Esophagus muscularis mucosa (tissue), 4 donors: ENCODE measurements at regions not wholly inside any gene's neighbourhood (a gene's known extent, or its start where the extent isn't known, plus 50 kb on each side); places are given as distances from the start of the nearest gene placed in this dataset.

ENCODE experiments used
- DNase-seq: peaks from one replicate; pipeline ENCODE4 v3.0.0-alpha.2; 2017; ENCODE audit errors: extremely low spot score
- H3K27ac ChIP-seq, 4 donors: fragments of 200-600 bp; sonication (generic); replicated peaks in 1 of 4; 1 replicate in 3 of 4; 2 replicates in 1 of 4; pipeline ENCODE4 v1.5.1; 2016 to 2019; ENCODE audit warnings: mild to moderate bottlenecking in 1 of 4
- H3K27me3 ChIP-seq, 4 donors: fragments of 200-600 bp; sonication (generic); one replicate each; pipeline versions ENCODE4 v1.5.1 to v1.6.0; 2016 to 2019
- H3K36me3 ChIP-seq, 4 donors: fragments of 200-600 bp; sonication (generic); one replicate each; pipeline ENCODE4 v1.5.1; 2016 to 2019
- H3K4me1 ChIP-seq, 4 donors: fragments of 200-600 bp; sonication (generic); one replicate each; pipeline ENCODE4 v1.5.1; 2016 to 2019
- H3K4me3 ChIP-seq, 4 donors: fragments of 200-600 bp; sonication (generic); 1 replicate in 2 of 4; 2 replicates in 2 of 4; pipeline ENCODE4 v1.5.1; 2016 to 2019; ENCODE audit warnings: mild to moderate bottlenecking in 4 of 4, moderate library complexity in 1 of 4
- H3K9me3 ChIP-seq, 4 donors: fragments of 200-600 bp; sonication (generic); 1 replicate in 3 of 4; 2 replicates in 1 of 4; pipeline ENCODE4 v1.5.1; 2016 to 2019
- EP300 ChIP-seq: sonication (generic); formaldehyde crosslinking; IDR thresholded peaks from one replicate; pipeline ENCODE4 v1.6.1; 2017; ENCODE audit warnings: antibody characterized with exemption
- POLR2A ChIP-seq: fragments of 450-650 bp; IDR thresholded peaks from one replicate; pipeline ENCODE4 v1.6.1; 2017; ENCODE audit warnings: antibody characterized with exemption, moderate library complexity, mild to moderate bottlenecking, low read depth
- POLR2AphosphoS5 ChIP-seq, 2 donors: sonication (generic); formaldehyde crosslinking; IDR thresholded peaks; one replicate each; pipeline ENCODE4 v1.6.1; 2017; ENCODE audit warnings: antibody characterized with exemption in 2 of 2
- WGBS: methylation state at CpG from one replicate; pipeline ENCODE4 v1.1.5; 2018; 5-methylcytosine and 5-hydroxymethylcytosine counted together
- intact Hi-C: fragments of 100-400 bp; cut with DNase I; formaldehyde crosslinking; loops from one replicate; pipeline ENCODE4 v1.15.1; 2023
- TF ChIP-seq, protein P1 (sequence below), 3 experiments: fragments of 200-600 bp in 2 of 3; fragments of 450-650 bp in 1 of 3; sonication (generic) in 2 of 3; IDR thresholded peaks; one replicate each; pipeline ENCODE4 v1.5.1; 2017 to 2019; ENCODE audit warnings: antibody characterized with exemption in 3 of 3, mild to moderate bottlenecking in 2 of 3, moderate library complexity in 1 of 3

DNA sequence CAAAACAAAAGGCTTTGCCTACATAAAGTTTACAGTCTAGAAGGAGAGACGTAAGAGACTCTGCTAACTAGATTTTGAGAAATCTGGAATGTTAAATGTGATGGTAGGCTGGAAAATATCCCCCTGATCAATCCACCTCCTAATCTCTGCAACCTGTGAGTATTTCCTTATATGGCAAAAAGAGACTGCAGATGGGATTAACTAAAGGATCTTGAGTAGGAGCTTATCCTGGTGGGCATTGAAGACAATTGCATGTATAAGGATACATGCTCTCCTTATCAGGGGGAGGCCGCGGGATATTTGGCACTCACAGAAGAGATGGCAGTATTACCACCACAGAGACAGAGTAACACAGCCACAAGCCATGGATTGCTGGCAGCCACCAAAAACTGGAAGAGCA is 95.2 kb downstream of the EGLN3 start:
- no peak overlapping the region for H3K4me3 ChIP-seq
- no peaks in the 10 kb centered on the region for H3K36me3 ChIP-seq
- no peak overlapping the region for H3K27ac ChIP-seq
- H3K9me3 ChIP-seq, result no peaks in the 10 kb centered on the region
- no peaks in the 10 kb centered on the region for H3K4me1 ChIP-seq
- H3K27me3 ChIP-seq, result no peaks in the 10 kb centered on the region
- DNase-seq, result no peak
- WGBS, result 97% methylated on average over 3 of the region's 3 CpGs
- intact Hi-C loops, result no loop called here
- TF ChIP-seq POLR2A (no peak), EP300 (no peak), POLR2AphosphoS5 (IDR thresholded peaks at IDR 0.05) (no peak)
- TF ChIP-seq, protein P1, sequence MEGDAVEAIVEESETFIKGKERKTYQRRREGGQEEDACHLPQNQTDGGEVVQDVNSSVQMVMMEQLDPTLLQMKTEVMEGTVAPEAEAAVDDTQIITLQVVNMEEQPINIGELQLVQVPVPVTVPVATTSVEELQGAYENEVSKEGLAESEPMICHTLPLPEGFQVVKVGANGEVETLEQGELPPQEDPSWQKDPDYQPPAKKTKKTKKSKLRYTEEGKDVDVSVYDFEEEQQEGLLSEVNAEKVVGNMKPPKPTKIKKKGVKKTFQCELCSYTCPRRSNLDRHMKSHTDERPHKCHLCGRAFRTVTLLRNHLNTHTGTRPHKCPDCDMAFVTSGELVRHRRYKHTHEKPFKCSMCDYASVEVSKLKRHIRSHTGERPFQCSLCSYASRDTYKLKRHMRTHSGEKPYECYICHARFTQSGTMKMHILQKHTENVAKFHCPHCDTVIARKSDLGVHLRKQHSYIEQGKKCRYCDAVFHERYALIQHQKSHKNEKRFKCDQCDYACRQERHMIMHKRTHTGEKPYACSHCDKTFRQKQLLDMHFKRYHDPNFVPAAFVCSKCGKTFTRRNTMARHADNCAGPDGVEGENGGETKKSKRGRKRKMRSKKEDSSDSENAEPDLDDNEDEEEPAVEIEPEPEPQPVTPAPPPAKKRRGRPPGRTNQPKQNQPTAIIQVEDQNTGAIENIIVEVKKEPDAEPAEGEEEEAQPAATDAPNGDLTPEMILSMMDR (IDR thresholded peaks at IDR 0.05), result no peak
